ENCODE measurements at regions not wholly inside any gene's neighbourhood (a gene's known extent, or its start where the extent isn't known, plus 50 kb on each side); places are given as distances from the start of the nearest gene placed in this dataset.

DNA sequence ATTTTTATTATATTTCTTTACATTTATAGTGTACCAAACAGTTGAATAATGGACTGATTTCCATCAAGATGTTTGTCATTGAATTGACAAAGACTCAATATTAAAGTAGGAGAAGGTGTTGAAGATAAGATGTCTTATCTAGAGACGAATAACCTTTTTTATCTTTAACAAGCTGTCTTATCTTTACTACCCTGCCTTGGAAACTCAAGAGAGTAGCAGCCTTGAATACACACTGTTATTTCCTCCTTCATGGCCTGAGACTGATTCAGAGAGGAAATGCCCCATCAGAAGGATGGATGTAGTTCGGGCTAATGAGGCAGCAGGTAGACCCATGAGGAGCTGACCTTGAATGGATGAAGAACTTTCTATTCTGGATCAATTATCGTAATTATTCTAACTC lies 365.1 kb upstream of the SEMA6D start:
- DNase-seq = no peak

DNA sequence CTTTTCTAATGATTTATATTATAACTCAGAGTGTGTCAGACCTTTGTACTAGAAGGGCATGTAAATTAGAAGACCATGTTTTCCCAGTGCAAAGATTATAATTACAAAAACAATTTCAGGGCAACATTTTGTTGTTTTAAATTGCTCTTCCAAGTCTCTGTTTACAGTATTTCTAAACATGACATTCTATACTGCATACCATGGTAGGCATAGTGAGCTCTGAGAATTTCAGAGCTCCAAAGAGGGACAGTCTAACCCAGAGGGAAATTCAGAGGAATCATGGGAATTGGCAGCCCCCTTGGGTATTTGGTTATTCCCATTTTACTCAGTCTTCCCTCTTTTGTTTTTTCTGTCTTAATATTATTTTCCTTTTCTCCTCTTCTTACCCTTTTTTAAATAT lies 361.5 kb upstream of the SEMA6D start:
- no peak for DNase-seq

DNA sequence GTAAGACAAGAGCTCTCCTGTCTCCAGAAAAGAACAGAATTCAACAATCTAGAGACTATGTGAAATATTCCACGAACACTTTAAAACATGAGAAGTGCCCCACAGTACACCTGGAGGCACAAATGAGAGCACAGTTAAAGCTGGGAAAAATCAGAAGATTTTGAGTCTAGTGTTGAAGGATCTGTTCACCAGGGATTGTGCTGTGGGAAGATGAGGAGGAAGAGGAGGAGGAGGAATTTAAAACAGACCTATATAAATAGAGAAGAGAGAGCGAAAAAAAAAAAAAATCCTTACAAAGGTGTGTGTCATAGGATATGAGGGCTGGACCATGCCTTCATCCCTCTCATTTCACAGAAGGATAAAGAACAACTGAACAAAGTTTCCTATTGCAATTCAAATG lies 361.0 kb upstream of the SEMA6D start:
- DNase-seq = no peak

DNA sequence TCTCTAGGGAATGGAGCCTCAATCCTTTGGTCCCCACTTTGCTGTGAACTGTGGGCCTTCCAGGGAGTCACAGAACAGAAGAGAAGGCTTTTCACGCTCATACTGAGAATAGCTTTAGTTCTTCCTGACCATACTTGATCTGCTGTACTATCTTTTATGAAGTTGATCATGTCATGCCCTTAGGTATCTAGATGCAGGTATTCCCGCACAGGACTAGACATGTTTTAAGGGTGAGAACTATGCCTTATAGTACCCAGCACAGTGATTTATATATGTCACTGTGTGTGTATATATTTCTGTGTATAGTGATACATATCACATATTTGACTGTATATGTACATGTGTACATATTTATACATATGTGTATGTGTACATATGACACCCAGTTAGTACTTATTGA lies 358.4 kb upstream of the SEMA6D start:
- no peak for DNase-seq

DNA sequence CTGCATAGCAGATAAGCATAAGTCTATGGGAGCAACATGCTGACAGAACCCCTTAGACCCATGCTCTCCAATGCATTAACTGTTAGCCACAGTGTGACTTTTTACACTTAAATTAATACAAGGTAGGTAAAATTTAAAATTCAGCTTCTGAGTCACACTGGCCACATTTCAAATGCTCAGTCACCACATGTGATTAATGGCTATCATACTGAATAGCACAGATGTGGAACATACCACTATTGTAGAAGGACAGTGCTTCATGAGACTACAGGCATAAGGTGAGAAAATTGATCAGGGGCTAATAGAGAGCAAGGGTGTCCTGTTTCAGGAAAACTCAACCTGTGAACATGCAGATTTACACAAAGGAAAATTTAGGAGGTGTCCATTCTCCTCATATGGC lies 357.0 kb upstream of the SEMA6D start:
- no peak for DNase-seq

DNA sequence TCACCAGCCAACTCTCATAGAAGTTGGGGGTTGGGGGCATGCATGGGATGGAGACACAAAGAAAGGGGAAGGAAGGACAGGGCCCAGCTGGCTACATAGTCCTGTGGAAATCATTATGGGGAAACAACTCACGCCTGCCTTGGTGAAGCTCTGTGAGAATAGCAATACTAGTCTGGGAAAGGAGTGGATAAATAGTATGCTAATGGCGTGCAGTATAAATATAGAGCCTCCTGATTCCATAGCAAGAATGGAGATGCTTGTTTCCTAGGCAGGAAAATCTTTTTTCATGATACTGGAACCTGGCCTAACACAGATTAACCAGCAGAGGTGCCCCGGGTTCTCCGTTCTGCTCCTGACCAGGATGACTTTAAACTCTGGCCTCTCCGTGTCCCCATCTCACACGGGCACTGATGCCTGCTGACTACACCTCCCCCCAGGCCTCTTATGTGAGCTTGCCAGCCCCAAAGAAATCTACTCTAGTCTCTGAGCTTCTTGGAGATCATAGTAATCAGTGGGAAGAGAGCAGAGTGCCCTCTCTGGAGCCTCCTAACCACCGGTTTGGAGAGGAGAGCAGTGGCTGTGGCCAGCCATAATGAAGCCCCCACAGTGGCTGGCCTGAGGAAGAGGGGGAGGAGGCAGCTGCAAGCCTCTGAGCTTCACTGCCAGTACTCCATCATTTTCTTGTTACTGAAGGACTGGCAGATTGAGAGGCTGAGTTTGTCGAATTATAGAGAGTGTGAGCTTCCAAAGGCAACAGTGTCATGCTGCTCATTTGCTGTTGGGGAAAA lies 355.0 kb upstream of the SEMA6D start:
- no peak for DNase-seq

DNA sequence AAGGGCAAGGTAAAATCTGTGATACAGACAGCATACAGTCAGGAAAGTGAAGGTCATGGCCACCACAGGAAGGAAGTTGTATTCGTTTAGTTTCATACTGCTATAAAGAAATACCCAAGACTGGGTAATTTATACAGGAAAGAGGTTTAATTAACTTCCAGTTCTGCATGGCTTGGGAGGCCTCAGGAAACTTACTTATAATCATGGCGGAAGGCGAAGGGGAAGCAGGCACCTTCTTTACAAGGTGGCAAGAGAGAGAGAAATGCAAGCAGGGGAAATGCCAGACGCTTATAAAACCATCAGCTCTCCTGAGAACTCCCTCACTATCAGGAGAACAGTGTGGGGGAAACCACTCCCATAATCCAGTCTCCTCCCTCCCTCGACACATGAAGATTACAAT lies 353.7 kb upstream of the SEMA6D start:
- no peak for DNase-seq

DNA sequence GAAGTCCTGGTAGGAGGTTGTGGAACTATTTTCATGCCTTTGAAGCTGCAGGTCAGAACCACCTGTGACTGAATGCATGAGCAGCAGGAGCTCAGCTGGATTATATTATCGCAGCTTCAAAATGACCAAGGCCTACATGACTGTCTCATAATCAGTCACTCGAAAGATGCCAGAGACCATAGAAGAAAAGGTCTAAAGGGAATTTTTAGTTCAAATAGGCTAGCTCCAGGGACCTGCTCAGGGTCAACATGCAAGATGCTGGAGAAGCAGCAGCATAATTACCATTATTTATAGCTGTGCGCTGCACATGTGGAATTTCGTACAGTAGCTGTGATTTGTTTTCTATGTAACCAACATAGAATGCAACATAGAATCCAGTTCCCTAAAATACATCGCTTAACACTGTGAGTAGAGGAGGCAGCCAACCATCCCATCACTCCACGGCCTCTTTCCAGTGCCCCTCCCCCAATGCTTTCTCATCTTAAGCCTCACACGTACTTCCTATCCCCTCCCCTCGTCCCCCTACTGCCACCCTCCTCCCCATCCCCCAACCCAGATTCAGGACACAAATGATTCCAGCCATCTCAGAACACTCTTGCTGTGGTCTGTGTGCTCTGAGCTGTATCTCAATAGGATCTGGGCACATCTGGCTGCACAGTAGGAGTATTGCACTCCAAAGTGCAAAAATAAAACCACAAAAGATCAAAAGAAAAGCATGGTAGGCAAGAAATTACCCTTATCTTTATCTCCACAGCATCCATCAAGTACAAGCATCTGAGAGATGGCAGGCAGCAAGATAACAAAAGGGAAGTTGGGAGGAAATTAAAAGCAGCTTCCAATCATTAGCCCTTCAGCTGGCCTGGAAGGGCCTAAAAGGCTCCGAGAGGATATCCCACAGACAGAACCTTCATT lies 352.8 kb upstream of the SEMA6D start:
- no peak for DNase-seq

DNA sequence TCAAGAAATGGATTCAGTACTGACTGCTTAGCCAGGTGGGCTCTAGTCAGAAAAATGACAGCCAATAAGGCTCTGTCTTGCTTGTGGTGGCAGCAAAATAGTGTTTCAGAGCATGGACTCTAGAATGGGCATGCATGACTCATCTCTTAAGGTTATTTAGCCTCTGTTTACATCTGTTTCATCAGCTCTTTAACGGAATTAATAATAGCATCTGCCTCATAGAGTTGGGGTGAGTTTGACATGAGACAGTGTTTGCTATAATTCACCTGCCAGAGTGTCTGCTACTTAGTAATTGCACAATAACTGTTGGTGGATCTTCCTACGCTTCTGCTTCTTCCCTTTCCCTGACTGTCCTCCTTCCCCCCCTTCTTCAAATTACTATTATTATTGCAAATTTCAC lies 350.4 kb upstream of the SEMA6D start:
- DNase-seq = no peak

DNA sequence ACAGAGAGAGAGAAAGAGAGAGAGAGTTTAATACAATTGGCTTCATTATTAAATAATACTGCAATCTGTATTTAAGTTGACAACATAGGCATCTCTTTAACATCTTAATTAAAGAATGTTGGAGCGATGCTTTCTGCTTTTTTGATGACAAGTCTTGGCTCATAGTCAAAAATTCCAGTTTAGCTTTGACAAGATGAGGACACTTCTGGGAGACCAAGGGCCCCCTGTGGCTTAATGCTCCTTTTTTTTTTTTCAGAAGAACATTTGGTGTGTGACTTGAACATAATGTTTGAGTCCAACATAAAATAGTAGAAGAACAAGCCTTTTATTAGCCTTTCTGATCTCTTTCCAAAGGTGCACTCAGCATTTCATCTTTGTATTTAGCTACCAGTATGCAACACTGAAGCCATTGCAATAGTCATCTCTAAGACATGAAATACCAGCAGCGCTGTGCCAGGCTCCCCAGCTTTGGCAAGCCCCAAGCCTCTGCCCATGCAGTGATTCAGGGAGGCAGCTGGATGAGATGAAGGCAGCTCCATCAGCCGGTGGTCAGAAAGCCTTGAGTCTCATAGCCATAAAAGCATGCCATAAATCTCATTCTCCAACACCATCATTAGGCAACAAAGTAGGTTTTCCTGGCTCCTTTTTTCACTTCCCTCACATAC lies 349.4 kb upstream of the SEMA6D start:
- no peak for DNase-seq

DNA sequence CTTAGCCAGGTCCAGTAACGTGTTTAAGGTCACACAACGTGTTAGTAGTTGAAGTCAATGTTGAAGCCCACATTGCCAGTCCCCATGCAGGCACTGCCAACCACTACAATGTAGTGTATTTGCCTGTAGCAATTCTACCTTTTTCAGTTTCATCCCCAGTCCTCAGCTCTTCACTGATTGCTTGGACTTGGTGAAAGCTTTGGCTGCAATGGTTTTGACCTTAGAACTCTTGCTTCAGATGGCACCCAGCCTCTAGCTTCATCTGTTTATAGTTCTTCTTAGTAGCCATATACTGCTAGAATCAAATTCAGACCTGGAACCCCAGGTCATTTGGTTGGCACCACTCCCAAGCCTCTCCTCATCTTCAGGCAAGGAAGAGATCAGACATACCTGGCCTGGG lies 345.4 kb upstream of the SEMA6D start:
- no peak for DNase-seq

DNA sequence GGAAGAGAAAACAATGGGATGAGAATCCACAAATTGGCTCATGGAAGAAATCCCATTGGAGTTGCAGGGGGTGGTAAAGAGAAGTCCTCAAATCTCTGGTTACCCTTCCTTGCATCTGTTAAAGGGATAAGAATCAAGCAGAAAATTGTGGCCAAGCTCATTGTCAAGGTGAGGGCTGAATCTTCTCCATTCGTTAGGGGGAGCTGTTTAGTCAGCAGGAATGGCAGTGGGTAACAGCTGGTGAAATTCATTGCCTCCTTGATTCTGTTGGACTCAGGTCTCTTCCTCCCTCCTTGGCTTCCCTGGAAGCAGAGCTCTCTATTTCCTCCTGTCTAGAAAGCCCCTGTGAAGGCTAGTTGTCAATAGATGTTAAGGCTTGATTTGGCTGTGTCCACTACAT lies 343.1 kb upstream of the SEMA6D start:
- peak; percentile 1 for DNase-seq

DNA sequence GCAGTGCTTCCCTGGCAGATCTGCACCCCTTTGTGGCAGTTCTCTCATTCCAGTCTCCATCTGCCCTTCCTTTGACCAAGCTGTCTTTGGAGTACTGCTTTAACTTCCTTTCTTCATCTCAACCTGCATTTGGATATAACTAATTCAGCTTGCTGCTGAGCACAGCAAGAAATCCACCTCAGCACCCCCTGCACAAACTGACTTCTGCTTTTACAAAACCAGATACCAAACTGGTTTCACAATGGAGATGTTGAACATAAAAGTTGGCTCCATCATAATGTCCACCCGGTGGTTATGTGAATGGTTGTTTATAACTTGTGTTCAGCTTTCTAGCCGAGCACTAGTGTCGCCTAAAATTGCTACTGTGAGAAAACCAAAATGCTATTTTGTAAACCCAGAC lies 341.1 kb upstream of the SEMA6D start:
- DNase-seq = no peak

DNA sequence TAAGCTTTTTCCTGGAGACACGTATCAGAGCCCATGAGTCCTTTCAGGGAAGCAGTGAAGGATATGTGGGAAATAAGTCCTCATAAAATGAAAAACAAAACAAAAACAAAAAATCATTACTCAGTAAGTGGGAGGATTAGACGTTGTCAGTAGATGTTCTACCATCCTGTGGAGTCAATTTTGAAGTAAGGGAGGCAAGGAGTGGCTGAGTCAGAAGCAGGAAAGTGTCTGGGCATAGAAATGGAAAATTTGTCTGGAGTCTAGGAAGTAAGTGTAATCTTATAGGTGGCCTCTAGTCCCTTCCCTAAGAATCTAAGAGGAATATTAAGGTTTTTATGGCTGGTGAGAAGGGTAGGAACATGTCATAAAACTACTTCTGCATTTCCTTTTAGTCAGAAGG lies 339.8 kb upstream of the SEMA6D start:
- no peak for DNase-seq

DNA sequence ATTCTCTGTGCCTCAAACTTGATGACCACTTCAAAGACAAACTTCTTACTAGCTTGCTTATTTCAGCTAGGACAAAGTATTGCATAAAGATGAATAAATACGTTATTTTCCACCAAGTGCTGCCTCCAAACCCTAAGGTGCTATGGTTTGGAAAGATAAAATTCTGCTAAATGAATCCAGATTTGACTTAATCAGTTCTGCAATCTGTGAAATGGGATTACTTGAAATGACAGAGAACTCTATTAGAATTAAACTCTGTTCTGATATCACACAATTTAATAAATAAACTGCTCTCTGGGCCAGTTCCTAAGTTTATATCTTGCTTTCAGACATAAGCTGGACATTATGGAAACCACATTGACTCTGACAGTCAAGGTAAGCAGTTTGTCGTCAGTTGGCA lies 338.8 kb upstream of the SEMA6D start:
- DNase-seq = no peak

DNA sequence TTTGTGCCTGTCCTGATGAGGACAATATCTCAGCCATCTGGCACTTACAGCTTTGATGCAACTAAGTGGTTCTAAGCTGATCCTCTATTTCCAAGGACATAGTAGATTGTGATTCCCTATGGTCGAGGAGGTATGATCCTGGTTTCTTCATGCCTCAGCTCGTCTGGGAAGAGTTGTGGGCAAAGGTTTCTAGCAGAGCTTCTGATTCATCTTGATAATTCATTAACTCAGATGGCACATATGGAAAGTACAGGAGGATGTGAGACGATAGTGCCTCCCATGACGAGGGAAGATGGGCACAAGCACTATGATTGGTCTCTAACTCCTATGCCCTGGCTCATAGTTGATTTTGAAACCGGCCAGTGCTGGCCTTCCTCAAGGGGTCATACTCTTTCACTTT lies 334.2 kb upstream of the SEMA6D start:
- DNase-seq = no peak

DNA sequence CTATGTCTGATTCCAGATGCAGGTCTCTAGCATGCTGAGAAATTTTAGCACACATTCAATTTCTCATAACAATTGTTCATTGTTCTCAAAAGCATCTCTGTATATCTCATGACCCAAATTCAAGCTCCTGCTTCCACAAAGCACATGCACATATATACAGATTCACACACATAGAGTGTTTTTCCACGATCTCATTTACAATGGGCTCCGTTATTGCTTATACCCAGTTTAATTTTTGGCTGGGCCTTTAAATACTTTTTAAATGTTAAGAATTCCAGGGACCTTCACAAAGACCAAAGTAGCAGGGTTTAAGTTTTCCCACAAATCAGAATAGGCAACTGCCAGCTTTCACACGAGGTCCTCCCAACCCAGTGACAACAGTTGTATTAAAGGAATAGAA lies 333.5 kb upstream of the SEMA6D start:
- no peak for DNase-seq

DNA sequence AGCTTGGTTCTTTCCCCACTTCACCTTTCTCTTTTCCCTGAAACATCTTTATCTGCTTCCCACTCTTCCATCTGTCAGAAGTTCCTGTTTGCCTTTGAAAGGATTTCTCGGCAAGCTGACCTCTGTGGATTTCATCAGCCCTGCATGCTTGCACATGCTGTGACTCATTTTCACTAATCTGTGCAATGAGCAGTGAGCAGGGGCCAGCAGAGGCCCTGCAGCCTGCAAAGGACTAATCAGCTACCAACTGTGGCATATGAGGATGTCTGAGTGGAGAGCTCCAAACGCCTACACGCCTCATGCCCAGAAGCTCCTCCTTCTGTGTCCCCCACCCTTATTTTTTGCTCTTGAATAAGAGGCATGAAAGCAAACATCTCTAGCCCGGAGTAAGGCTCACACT lies 333.0 kb upstream of the SEMA6D start:
- peak; percentile 13 for DNase-seq

DNA sequence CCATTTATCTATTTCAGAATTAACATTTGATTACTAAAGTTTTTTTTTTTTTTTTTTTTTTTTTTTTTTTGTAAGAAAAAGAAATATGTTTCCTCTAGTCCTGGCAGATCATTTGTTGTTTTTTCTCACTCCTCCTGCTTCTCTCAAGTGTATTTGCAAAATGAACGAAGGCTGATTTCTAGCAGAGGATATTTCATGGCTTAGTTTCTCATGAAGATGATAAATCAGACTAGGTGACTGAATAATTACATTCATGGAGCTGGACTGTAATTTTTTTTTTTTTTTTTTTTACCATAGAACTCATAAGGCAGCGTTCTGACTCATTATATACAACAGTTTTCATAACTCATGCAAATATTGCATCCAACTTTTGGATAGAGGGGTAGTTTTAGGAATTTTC lies 332.5 kb upstream of the SEMA6D start:
- DNase-seq = no peak

DNA sequence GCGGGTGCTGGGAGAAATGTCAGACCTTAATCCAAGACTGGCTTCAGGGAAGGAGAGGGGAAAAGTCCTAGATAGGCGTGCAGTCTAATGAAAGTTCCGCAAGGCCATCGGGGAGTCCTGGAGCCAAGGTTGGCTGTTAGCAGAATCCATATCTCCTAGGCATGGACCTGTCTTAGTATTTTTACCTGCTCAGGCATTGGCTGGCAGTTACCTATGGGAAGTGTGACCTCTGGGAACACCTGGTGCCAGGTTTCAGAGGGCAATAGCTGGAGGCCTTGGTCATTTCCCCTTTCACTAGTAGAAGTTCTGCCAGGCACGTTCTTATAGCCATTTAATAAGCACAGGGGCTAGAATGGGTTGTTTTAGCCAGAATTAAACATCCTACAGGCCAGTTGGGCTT lies 330.8 kb upstream of the SEMA6D start:
- DNase-seq = no peak

DNA sequence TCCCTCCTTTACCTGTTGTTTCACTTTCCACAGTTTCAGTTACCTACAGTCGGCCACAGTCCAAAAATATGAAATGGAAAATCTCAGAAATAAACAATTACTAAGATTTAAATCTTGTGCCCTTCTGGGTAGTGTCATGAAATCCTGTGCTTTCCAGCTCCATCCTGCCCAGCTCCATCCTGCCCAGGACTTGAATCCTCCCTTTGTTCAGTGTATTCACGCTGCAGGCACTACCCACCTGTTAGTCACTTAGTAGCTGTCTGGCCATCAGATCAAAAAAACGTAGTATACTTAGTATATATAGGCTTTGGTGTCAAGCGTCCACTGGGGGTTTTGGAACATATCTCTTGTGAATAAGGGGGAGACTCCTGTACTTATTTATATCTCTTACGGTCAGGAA lies 329.0 kb upstream of the SEMA6D start:
- no peak for DNase-seq

DNA sequence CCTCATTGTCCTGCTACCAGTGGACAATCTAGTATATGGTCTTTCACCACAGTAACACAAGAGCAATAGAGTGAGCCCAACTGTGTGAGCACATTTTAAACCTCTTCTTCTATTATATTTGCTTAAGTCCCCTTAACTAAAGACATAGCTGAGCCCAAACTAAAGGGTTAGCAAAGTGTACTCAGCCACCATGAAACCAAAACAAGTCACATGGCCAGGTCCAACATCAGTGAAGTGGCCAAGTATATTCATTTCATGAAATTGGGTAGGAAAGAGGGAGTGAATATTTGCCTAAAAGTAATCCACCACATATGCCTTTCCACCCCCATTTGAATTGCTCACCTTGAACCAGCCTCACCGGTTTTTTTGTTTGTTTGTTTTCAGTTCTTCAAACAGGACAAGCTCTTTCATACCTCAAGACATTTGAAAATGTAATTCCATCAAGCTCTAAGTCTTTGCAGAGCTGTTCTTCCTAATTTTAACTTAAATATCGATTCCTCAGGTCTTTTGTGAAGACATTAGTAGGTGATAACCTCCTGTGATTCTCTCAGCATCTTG lies 327.0 kb upstream of the SEMA6D start:
- no peak for DNase-seq

DNA sequence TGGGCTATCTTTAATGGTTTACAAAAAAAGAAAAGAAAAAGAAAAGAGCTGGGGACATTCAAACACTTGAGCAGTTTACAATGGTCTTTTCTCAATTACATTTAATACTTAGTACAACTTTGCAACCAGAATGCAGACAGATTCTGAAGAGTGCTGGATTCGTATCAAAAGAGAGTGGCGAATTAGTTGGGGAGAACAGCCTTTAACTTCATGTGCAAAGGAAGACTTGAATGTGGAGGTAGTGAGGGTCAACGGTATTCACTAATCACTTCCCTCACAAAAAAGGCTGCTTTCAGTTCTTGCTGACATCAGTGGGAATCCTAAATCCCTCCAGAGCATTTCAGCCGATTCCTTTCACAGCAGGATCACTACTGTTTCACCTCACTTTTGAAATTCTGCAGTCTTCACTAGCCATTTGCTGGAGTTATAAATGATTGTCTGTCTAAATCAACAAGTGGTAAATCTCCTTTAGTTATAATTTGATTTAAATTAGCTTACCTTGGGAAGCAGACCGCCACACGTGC lies 323.0 kb upstream of the SEMA6D start:
- no peak for DNase-seq
